ENCODE measurements at regions not wholly inside any gene's neighbourhood (a gene's known extent, or its start where the extent isn't known, plus 50 kb on each side); places are given as distances from the start of the nearest gene placed in this dataset.

GRCh38 chr5:112112346-112112745, 306.7 kb downstream of the EPB41L4A start:
- no peaks in the 10 kb centered on the region for H3K36me3 ChIP-seq (ENCODE audit: control insufficient read depth, insufficient read depth, low read length)
- no peak overlapping the region for H3K4me3 ChIP-seq (ENCODE audit: low read depth, low read length)
- FAIRE-seq (no peak), DNase-seq (ENCODE audit: low read depth) (no peak)
- no peaks in the 10 kb centered on the region for H3K27me3 ChIP-seq (ENCODE audit: control insufficient read depth, insufficient read depth, low read length)
- TF ChIP-seq CTCF (IDR thresholded peaks at IDR 0.05; ENCODE audit: insufficient read depth, low read length, severe bottlenecking) = no peak

- Histone ChIP-seq H3K36me3 (ENCODE audit: control insufficient read depth, insufficient read depth, low read length) (no peaks in the 10 kb centered on the region), H3K27me3 (ENCODE audit: control insufficient read depth, insufficient read depth, low read length) (no peaks in the 10 kb centered on the region), H3K4me3 (ENCODE audit: low read depth, low read length) (no peak overlapping the region)
- peak; percentile 96 for FAIRE-seq
- peak; percentile 95 for DNase-seq (ENCODE audit: low read depth)
- no peak for TF ChIP-seq CTCF (IDR thresholded peaks at IDR 0.05; ENCODE audit: insufficient read depth, low read length, severe bottlenecking)
Observed at GRCh38 chr5:112109331-112110007, 309.6 kb downstream of the EPB41L4A start.

- DNase-seq (ENCODE audit: low read depth) (peak; percentile 52), FAIRE-seq (no peak)
- H3K4me3 ChIP-seq (ENCODE audit: low read depth, low read length) = no peak overlapping the region
- H3K27me3 ChIP-seq (ENCODE audit: control insufficient read depth, insufficient read depth, low read length) = no peaks in the 10 kb centered on the region
- TF ChIP-seq CTCF (IDR thresholded peaks at IDR 0.05; ENCODE audit: insufficient read depth, low read length, severe bottlenecking) = no peak
- no peaks in the 10 kb centered on the region for H3K36me3 ChIP-seq (ENCODE audit: control insufficient read depth, insufficient read depth, low read length)
Observed at GRCh38 chr5:112106878-112107277, 312.2 kb downstream of the EPB41L4A start.

- FAIRE-seq = no peak
- no peak overlapping the region for H3K4me3 ChIP-seq (ENCODE audit: low read depth, low read length)
- no peaks in the 10 kb centered on the region for H3K27me3 ChIP-seq (ENCODE audit: control insufficient read depth, insufficient read depth, low read length)
- no peaks in the 10 kb centered on the region for H3K36me3 ChIP-seq (ENCODE audit: control insufficient read depth, insufficient read depth, low read length)
- no peak for DNase-seq (ENCODE audit: low read depth)
- no peak for TF ChIP-seq CTCF (IDR thresholded peaks at IDR 0.05; ENCODE audit: insufficient read depth, low read length, severe bottlenecking)
Observed at GRCh38 chr5:112097768-112098167, 321.3 kb downstream of the EPB41L4A start.

- DNase-seq (ENCODE audit: low read depth) = peak; percentile 61
- H3K27me3 ChIP-seq (ENCODE audit: control insufficient read depth, insufficient read depth, low read length) = no peaks in the 10 kb centered on the region
- no peak for TF ChIP-seq CTCF (IDR thresholded peaks at IDR 0.05; ENCODE audit: insufficient read depth, low read length, severe bottlenecking)
- no peak overlapping the region for H3K4me3 ChIP-seq (ENCODE audit: low read depth, low read length)
- H3K36me3 ChIP-seq (ENCODE audit: control insufficient read depth, insufficient read depth, low read length) = no peaks in the 10 kb centered on the region
- FAIRE-seq = no peak
Observed at GRCh38 chr5:112087222-112087621, 330.2 kb upstream of the NREP start.

- H3K27me3 ChIP-seq (ENCODE audit: control insufficient read depth, insufficient read depth, low read length) = no peaks in the 10 kb centered on the region
- TF ChIP-seq CTCF (IDR thresholded peaks at IDR 0.05; ENCODE audit: insufficient read depth, low read length, severe bottlenecking) = no peak
- FAIRE-seq (no peak), DNase-seq (ENCODE audit: low read depth) (no peak)
- no peak overlapping the region for H3K4me3 ChIP-seq (ENCODE audit: low read depth, low read length)
- no peaks in the 10 kb centered on the region for H3K36me3 ChIP-seq (ENCODE audit: control insufficient read depth, insufficient read depth, low read length)
Observed at GRCh38 chr5:112086740-112087139, 329.7 kb upstream of the NREP start.
